Middle frontal gyrus (tissue), 1 donor: ENCODE measurements at regions not wholly inside any gene's neighbourhood (a gene's known extent, or its start where the extent isn't known, plus 50 kb on each side); places are given as distances from the start of the nearest gene placed in this dataset.

Source experiments
- DNase-seq: peaks from one replicate; pipeline ENCODE4 v3.0.0-alpha.2; 2015; ENCODE audit warnings: low spot score; ENCODE audit errors: extremely low spot score

- DNase-seq: no peak
Observed at GRCh38 chr4:178523038-178523437, 1080.8 kb upstream of the AGA start.

- DNase-seq: no peak
Observed at GRCh38 chr4:178535939-178536579, 1093.8 kb upstream of the AGA start.

GRCh38 chr4:178553201-178553600 lies 1111.0 kb upstream of the AGA start:
- DNase-seq: no peak

- DNase-seq: no peak
Observed at GRCh38 chr4:178554352-178554751, 1112.1 kb upstream of the AGA start.

GRCh38 chr4:178556796-178557195 lies 1114.6 kb upstream of the AGA start:
- no peak for DNase-seq

- no peak for DNase-seq
Observed at GRCh38 chr4:178577933-178578332, 1135.7 kb upstream of the AGA start.

- DNase-seq: no peak
Observed at GRCh38 chr4:178595500-178596138, 1153.4 kb upstream of the AGA start.

- no peak for DNase-seq
Observed at GRCh38 chr4:178598672-178599071, 1156.4 kb upstream of the AGA start.

- no peak for DNase-seq
Observed at GRCh38 chr4:178599521-178599920, 1157.3 kb upstream of the AGA start.

- no peak for DNase-seq
Observed at GRCh38 chr4:178602833-178603232, 1160.6 kb upstream of the AGA start.

- no peak for DNase-seq
Observed at GRCh38 chr4:178611062-178611461, 1168.8 kb upstream of the AGA start.

- DNase-seq: no peak
Observed at GRCh38 chr4:178612733-178613132, 1170.5 kb upstream of the AGA start.

- DNase-seq: no peak
Observed at GRCh38 chr4:178632415-178632814, 1190.2 kb upstream of the AGA start.

- DNase-seq: no peak
Observed at GRCh38 chr4:178633263-178633662, 1191.0 kb upstream of the AGA start.

- DNase-seq: no peak
Observed at GRCh38 chr4:178664621-178665020, 1222.4 kb upstream of the AGA start.

- no peak for DNase-seq
Observed at GRCh38 chr4:178665916-178666315, 1223.7 kb upstream of the AGA start.

GRCh38 chr4:178671766-178672165 lies 1229.5 kb upstream of the AGA start:
- no peak for DNase-seq

- no peak for DNase-seq
Observed at GRCh38 chr4:178672512-178672911, 1230.3 kb upstream of the AGA start.

- no peak for DNase-seq
Observed at GRCh38 chr4:178681871-178682270, 1239.6 kb upstream of the AGA start.

GRCh38 chr4:178689926-178690325 lies 1247.7 kb upstream of the AGA start:
- no peak for DNase-seq

- DNase-seq: no peak
Observed at GRCh38 chr4:178693816-178694215, 1251.6 kb upstream of the AGA start.

GRCh38 chr4:178696515-178696914 lies 1254.3 kb upstream of the AGA start:
- DNase-seq: no peak

- DNase-seq: no peak
Observed at GRCh38 chr4:178712486-178712885, 1270.2 kb upstream of the AGA start.
